SK-N-MC (cell line): ENCODE measurements at regions not wholly inside any gene's neighbourhood (a gene's known extent, or its start where the extent isn't known, plus 50 kb on each side); places are given as distances from the start of the nearest gene placed in this dataset.

Experiments
- EZH2 ChIP-seq: fragments of 200-600 bp; sonication (generic); IDR thresholded peaks from one replicate; pipeline ENCODE4 v1.6.1; 2017; ENCODE audit warnings: antibody characterized with exemption
- POLR2AphosphoS5 ChIP-seq: IDR thresholded peaks from 2 replicates; pipeline ENCODE4 v1.6.1; 2012; ENCODE audit warnings: mild to moderate bottlenecking, low read depth, low read length, borderline replicate concordance

- TF ChIP-seq EZH2 (no peak), POLR2AphosphoS5 (no peak)
Measured at GRCh38 chr6:120173250-120173649, 823.7 kb upstream of the MAN1A1 start.
